ENCODE measurements at regions not wholly inside any gene's neighbourhood (a gene's known extent, or its start where the extent isn't known, plus 50 kb on each side); places are given as distances from the start of the nearest gene placed in this dataset.

GRCh38 chr15:68507447-68507846 is 71.3 kb upstream of the CORO2B start:
- Histone ChIP-seq H3K36me3 (ENCODE audit: control insufficient read depth, insufficient read depth, low read length) (no peaks in the 10 kb centered on the region), H2AFZ (replicated peaks; ENCODE audit: low read length, poor library complexity) (no peak overlapping the region), H3K4me1 (ENCODE audit: control insufficient read depth, insufficient read depth, low read length) (peaks cover 13% of the 10 kb centered on the region), H3K27me3 (ENCODE audit: control insufficient read depth, insufficient read depth, low read length) (peaks cover 5% of the 10 kb centered on the region), H3K79me1 (ENCODE audit: low read depth in 1 of 2, low read length in 2 of 2) (no peaks in the 10 kb centered on the region), H3K4ac (ENCODE audit: low read depth, low read length) (no peak overlapping the region), H4K91ac (ENCODE audit: insufficient read depth, low read depth, low read length) (no peak overlapping the region), H2BK120ac (ENCODE audit: low read depth, low read length) (no peak overlapping the region), H3K14ac (replicated peaks; ENCODE audit: low read depth, low read length) (no peak overlapping the region), H3K27ac (ENCODE audit: insufficient read depth, low read length) (no peak overlapping the region), H3K23ac (ENCODE audit: low read depth, low read length) (no peak overlapping the region), H3K9me1 (ENCODE audit: insufficient read depth, low read length) (peaks cover 12% of the 10 kb centered on the region), H3K9ac (ENCODE audit: low read depth, low read length) (no peak overlapping the region), H2BK20ac (ENCODE audit: low read depth, low read length) (no peak overlapping the region), H4K20me1 (ENCODE audit: insufficient read depth, low read length) (no peaks in the 10 kb centered on the region), H2AK5ac (ENCODE audit: low read depth, low read length) (no peak overlapping the region), H3K4me3 (ENCODE audit: insufficient read depth, low read depth, low read length) (no peak overlapping the region), H2BK5ac (ENCODE audit: low read depth, low read length, poor library complexity, severe bottlenecking) (no peak overlapping the region), H3K18ac (ENCODE audit: low read depth, low read length) (no peak overlapping the region), H3K9me3 (ENCODE audit: control insufficient read depth, insufficient read depth, low read length) (no peaks in the 10 kb centered on the region), H4K8ac (ENCODE audit: low read depth in 2 of 2, low read length in 2 of 2) (no peak overlapping the region), H2BK15ac (ENCODE audit: low read depth, low read length) (no peak overlapping the region), H4K5ac (ENCODE audit: low read depth, low read length) (no peak overlapping the region), H3K56ac (ENCODE audit: extremely low read depth, insufficient read depth, low read length) (no peak overlapping the region), H3K4me2 (ENCODE audit: low read depth, low read length) (no peak overlapping the region), H2AK9ac (replicated peaks; ENCODE audit: low read depth, low read length, poor library complexity) (no peak overlapping the region)
- WGBS, 2 experiments (ENCODE audit: extremely low coverage in 2 of 2, insufficient read length in 1 of 2) = no CpG with 5 or more reads among the region's 2 CpGs
- ChIA-PET POLR2A (ENCODE audit: unreplicated experiment) (no interaction called here), CTCF (no interaction called here)
- dilution Hi-C loops (cut with HindIII; ENCODE audit: low sequenced_read_pairs, unreplicated experiment) = no loop called here
- DNase-seq = no peak
- TF ChIP-seq MXI1 (IDR thresholded peaks at IDR 0.05; ENCODE audit: borderline replicate concordance, low read depth, low read length) (no peak), MAZ (IDR thresholded peaks at IDR 0.05; ENCODE audit: borderline replicate concordance, low read depth, low read length) (no peak), BHLHE40 (IDR thresholded peaks at IDR 0.05; ENCODE audit: low read depth, low read length) (no peak), USF2 (IDR thresholded peaks at IDR 0.05; ENCODE audit: low read depth, low read length) (no peak), RAD21 (IDR thresholded peaks at IDR 0.05; ENCODE audit: low read length) (no peak), RFX5 (IDR thresholded peaks at IDR 0.05; ENCODE audit: low read depth, low read length) (no peak), ELK1 (IDR thresholded peaks at IDR 0.05; ENCODE audit: borderline replicate concordance, low read depth, low read length) (no peak), FOS (IDR thresholded peaks at IDR 0.05; ENCODE audit: low read depth, low read length) (no peak), RCOR1 (IDR thresholded peaks at IDR 0.05; ENCODE audit: insufficient replicate concordance, low read length) (no peak), CEBPB (IDR thresholded peaks at IDR 0.05; ENCODE audit: low read depth, low read length) (no peak), SMC3 (IDR thresholded peaks at IDR 0.05; ENCODE audit: low read depth, low read length) (no peak), MAFK (IDR thresholded peaks at IDR 0.05; ENCODE audit: low read depth, low read length) (no peak)
- TF ChIP-seq, protein P1, sequence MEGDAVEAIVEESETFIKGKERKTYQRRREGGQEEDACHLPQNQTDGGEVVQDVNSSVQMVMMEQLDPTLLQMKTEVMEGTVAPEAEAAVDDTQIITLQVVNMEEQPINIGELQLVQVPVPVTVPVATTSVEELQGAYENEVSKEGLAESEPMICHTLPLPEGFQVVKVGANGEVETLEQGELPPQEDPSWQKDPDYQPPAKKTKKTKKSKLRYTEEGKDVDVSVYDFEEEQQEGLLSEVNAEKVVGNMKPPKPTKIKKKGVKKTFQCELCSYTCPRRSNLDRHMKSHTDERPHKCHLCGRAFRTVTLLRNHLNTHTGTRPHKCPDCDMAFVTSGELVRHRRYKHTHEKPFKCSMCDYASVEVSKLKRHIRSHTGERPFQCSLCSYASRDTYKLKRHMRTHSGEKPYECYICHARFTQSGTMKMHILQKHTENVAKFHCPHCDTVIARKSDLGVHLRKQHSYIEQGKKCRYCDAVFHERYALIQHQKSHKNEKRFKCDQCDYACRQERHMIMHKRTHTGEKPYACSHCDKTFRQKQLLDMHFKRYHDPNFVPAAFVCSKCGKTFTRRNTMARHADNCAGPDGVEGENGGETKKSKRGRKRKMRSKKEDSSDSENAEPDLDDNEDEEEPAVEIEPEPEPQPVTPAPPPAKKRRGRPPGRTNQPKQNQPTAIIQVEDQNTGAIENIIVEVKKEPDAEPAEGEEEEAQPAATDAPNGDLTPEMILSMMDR (conservative IDR thresholded peaks at IDR 0.05; ENCODE audit: low read depth, low read length) = no peak
- no TSS peak for BruUV-seq (replicated peaks)
- intact Hi-C loops (cut with micrococcal nuclease) = no loop called here
- in situ Hi-C loops (cut with MboI; ENCODE audit: low sequenced_read_pairs) = no loop called here
- ATAC-seq (ENCODE audit: low read depth) = no peak

All from IMR-90 (cell line).